B cell (primary cell): ENCODE measurements at regions not wholly inside any gene's neighbourhood (a gene's known extent, or its start where the extent isn't known, plus 50 kb on each side); places are given as distances from the start of the nearest gene placed in this dataset.

Source experiments
- EZH2 ChIP-seq: IDR thresholded peaks from 2 replicates; pipeline ENCODE4 v1.6.1; 2012; ENCODE audit warnings: borderline replicate concordance, low read depth, mild to moderate bottlenecking, moderate library complexity, low read length; ENCODE audit not compliant: insufficient read depth, poor library complexity, severe bottlenecking
- TF ChIP-seq, protein P1 (sequence below): fragments of 200-600 bp; IDR thresholded peaks from one replicate; pipeline ENCODE4 v1.8.0; 2022; ENCODE audit warnings: antibody characterized with exemption, mild to moderate bottlenecking

DNA sequence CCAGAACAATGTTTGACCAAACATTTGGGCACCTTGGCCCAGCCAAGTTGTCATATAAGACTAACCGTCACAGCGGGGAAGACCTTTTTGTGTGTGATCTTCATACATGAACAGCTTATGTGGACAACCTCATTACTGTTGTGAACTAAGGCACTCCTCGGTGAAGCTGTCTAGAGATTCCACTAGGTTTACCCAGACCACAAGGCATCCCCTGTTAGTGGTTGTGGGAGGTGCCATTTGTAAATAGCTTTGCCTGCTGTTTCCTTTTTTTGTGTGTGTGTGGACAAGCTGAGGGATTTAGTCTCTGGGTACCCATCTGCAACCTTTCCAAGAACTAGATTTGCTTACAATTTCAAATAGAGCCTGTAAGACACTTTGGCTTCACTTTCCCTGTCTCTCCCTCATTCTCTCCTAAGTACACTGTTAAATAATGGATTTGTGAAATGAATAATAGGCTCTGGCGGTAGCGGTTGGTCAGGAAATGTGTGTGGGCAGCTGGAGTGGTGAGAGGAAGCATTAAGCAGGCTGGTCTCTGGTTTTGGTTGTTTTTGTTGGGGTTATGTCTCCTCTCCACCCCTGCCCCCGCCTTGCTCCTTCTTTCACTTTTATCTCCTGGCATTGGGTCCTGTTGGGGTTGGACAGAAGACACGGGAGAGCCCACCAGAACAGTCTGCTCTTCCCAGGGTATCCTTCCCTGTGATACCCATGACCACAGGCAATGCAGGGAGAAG is 727.6 kb downstream of the VRK1 start:
- TF ChIP-seq, protein P1, sequence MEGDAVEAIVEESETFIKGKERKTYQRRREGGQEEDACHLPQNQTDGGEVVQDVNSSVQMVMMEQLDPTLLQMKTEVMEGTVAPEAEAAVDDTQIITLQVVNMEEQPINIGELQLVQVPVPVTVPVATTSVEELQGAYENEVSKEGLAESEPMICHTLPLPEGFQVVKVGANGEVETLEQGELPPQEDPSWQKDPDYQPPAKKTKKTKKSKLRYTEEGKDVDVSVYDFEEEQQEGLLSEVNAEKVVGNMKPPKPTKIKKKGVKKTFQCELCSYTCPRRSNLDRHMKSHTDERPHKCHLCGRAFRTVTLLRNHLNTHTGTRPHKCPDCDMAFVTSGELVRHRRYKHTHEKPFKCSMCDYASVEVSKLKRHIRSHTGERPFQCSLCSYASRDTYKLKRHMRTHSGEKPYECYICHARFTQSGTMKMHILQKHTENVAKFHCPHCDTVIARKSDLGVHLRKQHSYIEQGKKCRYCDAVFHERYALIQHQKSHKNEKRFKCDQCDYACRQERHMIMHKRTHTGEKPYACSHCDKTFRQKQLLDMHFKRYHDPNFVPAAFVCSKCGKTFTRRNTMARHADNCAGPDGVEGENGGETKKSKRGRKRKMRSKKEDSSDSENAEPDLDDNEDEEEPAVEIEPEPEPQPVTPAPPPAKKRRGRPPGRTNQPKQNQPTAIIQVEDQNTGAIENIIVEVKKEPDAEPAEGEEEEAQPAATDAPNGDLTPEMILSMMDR: no peak
- no peak for TF ChIP-seq EZH2
